HG03439 (cell line): ENCODE measurements at regions not wholly inside any gene's neighbourhood (a gene's known extent, or its start where the extent isn't known, plus 50 kb on each side); places are given as distances from the start of the nearest gene placed in this dataset.

Experiments
- ATAC-seq: cut with Tn5 transposase; IDR thresholded peaks from one replicate; pipeline ENCODE4 v1.9.1; 2021; ENCODE audit warnings: mild to moderate bottlenecking, moderate library complexity; ENCODE audit not compliant: unreplicated experiment

DNA sequence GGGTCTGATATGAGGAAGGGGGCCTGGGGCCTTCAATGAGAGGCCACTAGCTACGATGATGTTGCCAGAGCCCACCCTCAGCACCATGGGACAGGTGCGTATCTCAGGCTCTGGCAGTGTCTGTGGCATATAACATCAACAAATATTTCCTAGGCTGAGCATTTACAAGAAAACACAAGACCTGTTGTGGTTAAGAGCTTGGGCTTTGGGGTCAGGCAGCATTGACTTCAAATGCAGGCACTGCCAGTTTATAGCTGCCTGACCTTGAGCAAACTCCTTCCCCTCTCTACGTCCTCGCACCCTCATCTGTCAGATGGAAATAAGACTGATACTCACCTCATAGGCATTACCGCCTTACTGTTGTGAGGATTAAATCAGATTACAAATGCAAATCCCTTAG is 156.0 kb downstream of the KATNAL1 start:
- ATAC-seq, result no peak

DNA sequence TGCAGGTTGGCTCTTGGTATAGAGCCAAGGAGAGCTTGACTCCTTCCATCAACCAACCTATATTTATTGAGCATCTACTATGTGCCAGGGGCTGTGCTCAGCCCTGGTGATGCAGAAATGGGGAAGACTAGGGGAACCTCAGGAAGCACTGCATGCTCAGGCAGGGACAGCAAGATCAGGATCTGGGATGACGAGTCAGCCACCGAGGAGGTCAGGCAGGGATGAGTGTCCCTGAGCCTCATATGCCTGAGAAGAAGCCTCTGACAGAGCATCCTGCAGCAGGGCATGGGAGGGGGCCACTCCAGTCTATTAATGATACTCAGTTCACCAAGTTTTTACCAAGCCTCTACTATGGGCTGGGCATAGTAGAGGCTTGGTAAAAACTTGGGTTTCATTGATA is 158.1 kb downstream of the KATNAL1 start:
- no peak for ATAC-seq

DNA sequence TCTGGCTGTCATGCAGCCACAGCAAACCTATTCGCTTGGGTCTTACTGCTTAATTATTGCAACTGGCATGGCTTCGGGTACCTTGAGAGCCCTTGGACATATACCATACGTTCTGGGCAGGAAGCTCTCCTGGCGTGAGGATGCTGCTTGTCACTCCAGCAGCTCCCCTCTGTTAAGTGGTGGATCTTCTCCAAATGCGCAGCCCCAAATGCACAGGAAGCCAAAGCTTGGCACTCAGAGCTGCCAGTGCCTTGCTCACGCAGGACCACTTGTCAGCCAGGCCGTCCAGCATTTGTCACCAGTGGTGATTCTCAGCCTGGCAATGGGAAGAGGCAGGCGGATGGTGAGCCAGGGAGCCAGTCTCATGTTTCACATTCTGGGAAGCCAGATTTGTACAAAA is 158.6 kb downstream of the KATNAL1 start:
- ATAC-seq, result no peak

DNA sequence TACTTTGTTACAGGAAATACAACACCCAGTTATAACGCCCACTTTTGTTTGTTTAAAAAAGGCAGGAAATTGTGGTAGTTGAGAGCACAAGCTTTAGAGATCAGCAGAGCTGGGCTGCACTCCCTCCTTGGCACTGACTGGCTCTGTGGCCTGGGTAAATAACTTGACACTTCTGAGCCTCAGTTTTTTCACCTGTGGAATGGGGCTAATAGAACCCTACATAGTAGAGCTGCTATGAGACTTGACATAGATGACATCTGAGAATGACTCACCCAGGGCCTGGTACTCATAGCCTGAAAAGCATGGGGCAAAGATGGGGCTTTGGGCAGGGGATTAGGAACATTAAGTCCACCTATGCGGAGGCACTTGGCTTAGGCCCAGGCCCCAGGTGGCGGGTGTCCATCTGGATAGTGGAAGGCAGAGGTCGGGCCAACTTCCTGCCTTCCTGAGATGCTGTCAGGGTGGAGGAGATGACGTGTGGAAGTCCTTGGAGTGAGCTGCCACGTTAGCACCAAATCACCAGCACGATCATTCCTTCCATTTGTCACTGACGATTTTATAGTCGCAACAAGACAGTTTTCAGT is 159.1 kb downstream of the KATNAL1 start:
- ATAC-seq, result no peak

DNA sequence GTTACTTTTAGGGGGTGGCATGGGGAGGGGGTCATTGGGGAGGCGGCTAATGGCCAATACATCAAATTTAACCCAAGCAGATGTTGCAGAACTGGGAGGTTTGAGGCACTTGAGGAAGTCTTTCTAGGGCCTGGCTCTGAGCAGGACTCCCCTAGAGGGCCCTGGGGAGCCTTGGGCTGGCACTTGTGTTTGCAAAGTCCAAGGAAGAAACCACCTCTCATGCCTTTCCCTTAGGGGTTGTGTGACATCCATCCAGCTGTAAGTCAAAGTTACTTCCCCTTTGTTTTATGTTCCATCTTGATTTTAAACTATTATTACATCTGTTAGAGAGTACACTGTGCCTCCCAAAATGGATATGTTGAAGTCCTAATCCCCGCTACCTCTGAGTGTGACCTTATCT is 159.9 kb downstream of the KATNAL1 start:
- ATAC-seq, result no peak

DNA sequence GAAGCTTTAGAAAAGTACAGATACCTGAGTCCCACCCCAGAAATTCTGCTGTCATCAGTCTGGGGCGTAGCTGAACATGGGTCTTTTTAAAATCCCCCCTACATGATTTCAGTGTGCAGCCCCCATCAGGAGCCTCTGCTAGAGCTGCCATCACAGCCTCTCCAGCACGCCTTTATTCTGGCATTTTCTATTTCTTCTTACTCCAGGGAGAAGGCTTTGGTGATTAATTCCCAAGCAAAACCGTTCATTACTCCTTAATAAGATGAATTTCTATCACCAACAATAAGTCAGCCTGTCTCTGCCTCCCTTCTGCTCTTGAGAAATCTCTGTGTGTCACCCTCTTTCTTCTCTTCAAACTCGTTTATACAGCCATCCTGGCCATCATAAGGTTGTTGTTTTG is 160.3 kb downstream of the KATNAL1 start:
- ATAC-seq, result no peak

DNA sequence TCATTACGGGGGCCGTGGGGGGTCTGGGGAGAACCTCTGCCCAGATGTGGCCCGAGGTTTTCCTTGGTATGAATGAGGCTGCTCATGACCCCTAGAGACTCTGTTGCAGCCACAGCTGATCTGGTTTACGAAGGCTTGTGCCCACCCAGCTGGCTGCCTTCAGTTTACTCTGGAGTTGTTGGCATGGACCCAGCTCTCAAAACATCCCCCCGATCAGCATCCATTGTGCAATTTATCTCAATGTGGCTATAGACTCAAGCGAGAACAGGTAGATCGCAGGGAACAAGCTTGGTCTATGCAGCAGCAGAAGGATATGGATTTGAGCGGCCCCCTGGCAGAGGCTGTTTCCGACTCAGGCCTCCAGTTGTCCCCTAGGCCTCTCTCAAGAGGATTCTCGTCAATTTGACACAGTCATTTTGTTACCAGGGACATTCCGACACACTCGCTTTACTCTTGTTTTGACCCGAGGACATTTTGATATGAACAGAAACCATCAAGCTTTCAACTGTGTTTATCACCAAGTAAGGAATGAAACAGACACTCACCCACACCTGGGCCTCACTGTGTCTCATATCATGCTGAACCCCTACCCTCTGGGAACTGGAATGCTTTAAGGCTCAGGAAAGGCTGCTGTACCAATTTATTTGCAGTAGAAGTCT is 161.5 kb downstream of the KATNAL1 start:
- ATAC-seq, result peak; percentile 55

DNA sequence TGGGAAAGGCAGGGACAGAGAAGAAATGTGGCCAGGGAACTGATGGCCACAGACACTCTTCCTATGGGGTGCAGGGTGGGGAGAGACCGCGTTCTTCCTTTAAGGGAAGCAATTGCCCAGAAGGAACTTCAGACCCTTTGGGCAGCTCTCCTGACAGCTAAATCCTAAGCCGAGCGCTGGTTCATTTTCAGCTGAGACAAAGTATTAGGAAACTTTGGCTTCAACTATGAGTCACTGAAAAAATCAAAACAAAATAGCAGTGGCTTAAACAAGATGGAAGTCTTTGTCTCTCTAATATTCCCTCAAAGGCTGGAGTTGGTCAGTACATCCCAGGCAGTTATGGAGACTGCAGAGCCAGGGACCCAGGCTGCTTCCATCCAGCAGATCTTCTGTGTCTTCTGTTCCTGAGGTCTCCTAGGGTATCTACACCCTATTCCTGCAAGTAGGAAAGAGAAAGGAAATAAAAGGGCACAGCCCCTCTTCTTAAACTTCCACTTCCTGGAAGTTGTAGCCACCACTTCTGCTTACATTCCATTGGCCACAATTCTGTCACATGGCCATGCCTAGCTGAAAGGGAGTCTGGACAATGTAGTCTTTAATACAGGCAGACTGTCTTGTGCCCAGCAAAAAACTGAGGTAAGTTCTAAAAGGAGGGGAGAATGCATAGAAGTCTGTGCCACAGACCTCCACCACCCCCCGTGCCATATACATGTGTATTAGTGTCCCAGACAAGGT is 163.5 kb downstream of the KATNAL1 start:
- no peak for ATAC-seq

DNA sequence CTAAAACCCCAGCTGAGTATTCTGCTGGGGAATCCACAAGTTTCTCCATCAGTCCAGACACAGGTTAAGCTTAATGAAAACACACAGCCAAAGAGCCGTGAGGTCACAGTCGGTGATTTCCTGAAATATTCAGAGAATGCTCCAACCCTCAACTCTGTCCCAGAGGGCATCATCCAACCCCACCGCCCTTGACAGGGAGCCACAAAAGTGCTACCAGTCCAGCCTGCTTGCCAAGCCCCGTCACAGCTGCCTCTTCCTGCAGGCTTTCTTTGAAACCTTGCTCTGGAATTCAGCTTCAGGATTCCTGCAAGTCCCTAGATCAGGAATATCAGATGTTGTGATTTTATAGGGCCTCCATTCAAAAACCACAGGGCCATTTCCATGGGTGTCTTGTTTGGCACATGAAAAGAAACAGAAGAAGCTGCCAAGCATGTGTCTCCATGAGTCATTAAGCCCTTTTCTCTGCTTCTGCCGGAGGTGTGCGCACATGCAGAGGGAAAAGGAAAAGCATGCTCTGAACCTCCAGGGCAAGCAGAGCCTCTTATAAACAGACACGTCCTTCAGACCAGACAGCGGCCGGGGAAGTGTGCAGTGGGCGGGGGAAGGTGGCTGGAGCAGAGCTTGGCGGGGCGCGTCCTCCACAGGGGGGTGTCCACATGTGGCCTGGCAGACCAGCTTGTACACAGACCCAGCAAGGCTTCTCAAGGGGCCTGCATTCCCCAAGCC is 164.7 kb downstream of the KATNAL1 start:
- ATAC-seq, result no peak

DNA sequence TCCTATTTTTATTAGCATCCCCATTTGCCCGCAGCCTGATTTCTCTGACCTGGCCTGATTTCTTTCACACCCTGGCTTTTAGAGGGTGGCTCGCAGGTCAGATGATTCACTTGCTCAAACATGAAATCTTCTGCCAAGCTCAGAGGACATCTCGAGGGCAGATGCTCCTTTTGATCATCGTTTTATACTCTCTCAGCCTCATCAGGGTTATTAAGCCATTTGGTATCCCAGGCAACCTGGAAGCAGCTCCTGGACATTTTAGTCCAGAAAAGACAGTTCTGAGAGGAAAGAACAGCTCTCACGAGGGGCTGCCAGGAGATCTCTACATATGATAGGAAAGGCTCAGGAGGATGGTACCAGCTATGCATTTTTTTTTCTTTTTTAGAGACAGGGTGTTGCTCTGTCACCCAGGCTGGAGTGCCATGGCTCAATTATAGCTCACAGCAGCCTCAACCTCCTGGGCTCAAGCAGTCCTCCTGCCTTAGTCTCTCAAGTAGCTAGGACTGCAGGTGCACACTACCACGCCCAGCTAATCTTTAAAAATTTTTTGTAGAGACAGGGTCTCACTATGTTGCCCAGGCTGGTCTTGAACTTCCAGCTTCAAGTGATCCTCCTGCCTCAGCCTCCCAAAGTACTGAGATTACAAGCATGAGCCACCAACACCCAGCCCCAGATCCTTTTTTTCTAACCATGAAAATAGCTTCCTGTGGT is 165.4 kb downstream of the KATNAL1 start:
- no peak for ATAC-seq

DNA sequence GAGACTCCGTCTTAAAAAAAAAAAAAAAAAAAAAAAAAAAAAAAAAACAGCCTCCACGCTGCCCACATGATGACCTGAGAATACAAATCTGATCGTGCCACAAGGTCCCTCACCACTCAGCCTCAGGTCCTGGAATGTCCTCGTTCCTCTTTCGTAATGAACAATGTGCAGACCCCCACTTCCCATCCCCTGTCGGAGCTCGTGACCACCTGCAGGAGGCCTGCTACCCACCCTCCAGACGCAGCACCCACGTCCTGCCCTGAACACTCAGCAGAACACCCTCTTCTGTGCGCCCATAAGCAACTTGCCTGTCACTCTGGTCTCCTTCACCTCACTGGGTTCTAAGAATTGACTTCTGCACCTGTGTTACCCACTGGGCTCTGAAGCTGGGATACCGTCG is 166.4 kb downstream of the KATNAL1 start:
- no peak for ATAC-seq

DNA sequence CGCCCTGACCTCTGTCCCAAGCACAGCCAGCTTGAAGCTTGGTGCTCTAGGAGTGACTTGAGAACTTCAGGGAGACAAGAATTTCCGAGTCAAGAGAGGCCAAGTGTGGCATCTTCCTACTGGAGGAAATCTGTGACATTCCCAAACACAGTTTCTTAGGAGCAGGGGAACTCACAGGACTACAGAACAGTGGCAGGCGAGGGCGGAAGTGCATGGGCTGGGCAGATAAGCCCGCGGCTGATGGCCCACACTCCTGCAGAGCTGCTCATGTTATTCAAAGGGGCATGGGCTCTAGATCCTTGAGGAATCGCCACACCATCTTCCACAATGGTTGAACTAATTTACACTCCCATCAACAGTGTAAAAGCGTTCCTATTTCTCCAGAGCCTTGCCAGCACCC is 168.8 kb downstream of the KATNAL1 start:
- ATAC-seq, result no peak

DNA sequence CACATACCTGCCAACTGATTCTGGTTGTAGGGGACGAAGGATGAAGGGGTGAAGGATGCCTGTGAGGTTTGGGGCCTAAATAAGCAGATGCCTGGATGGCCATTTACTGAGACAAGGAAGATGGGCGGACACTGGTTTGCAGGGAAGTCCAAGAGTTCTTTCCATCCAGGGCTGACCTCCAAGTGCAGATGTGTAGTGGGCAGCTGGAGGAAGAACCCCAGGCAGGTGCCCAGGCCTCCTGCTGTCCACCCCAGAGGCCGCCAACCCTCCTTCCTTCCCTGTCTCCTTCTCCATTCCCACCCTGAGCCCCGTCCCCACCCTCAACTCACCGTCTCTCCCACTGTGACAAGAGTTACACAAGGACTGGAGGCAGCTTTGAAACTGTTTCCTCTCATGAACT is 171.5 kb downstream of the KATNAL1 start:
- ATAC-seq, result no peak

DNA sequence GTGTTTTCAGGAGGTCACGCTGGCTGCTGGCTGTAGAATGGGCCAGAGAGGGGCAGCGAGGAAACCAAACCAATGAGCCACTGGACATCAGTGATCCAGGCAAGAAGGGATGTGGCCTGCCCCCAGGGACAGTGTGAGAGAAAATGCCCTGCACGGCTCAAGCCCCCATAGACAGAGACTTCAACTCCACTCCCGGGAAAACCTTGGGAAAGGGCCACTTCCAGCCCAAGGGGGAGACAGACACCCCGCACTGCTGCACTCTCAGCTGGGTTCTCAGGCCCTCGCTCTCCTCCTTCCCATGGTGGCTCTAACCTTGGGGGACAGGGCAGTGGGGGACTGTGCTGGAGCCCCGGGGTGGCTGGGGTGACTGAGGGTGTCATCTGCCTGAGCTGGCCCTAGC is 172.0 kb downstream of the KATNAL1 start:
- no peak for ATAC-seq

DNA sequence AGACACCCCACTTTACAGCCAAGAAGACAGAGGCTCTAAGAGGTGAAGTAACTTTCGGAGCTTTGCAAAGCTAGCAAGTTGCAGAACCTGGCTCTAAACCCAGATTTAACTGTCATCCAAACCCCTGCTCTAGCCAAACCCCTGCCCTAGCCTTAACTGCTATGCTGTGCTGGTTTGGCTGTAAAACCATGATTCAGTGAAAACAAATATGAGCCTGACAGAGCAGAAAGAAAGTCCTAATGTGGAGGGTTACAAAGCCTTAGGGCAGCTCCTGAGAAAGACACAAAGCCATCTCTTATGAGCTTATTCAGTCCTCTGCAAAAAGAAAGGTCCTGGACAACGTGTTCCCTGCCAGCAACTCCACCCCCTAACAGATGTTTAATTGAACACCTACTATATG is 172.8 kb downstream of the KATNAL1 start:
- no peak for ATAC-seq

DNA sequence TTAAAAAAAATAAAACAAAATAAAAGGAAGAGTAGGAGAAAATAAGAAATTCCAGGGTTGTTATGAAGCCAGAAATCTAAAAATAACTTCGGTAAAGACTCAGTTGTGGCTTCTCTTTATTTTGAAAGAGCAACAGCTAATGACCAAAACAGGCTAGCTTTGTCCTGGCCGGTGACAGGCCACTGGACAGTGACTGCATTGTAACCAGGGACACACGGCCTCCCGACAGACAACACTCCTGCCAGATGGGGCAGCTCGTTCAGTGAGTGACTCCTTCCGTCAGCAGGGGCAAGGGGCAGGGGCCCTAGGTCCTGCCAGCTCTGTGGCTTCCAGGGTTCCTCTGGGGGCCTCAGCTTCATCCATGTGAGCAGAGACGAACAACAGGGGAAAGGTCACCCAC is 173.4 kb downstream of the KATNAL1 start:
- no peak for ATAC-seq

DNA sequence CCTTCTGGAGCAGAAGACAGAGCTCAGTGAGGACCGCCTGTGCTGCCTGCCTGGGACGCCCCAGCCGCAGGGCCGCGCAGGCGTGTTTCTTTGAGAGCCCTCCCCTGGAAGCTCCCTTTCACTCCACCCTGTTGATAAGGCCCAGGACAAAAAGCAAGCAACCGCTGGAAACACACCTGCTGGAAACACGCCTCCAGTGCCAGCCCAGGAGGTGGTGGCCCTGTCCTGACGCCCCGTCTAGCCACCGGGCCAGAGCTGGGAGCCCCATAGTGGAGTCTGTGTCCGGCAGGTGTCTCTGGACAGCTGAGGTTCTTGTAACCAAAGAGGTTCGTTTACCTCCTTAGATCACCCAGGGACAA is 173.8 kb downstream of the KATNAL1 start:
- ATAC-seq, result no peak

DNA sequence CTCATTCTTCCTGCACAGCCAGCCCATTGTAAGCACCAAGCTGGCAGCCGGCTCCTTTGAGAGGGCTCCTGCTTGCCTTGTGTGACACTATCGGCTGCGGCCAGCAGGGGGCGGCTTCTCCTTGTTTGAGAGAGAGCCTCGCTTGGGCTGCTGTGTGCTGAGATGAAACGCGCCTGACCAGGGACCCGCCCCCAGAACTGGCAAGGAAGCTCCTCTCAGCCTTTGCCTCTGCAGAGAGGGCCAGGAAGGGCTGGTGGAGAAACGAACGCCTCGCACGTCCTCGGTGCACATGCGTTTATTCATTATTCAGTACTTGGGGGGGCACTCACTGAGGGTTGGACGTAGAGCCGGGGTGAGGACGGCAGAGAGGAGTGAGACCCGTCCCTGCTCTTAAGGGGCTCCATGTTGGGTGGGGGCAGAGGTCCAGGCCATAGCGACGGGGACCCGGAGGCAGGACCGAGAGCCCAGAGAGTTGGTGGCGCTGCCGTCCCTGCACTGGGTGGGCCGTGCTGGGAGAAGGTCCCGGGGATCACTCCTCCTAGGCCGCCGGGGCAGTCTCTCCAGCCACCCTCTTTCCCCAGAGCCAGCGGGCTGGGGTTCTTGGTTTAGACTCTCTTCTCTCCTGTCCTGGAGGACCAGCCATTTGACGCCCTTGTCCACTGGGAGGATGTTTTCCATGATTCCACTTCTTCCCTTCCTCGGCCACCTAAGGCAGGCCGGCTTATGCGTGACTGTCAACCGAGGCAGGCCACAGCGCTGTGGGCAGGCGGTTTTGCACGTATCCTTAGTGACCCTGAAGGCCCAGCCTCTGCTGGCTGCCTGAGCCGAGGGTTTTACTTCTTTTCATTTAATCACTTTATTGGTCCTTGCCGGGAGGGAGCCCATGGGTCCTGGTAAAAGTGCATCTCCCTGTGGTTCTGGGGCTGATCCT is 174.5 kb downstream of the KATNAL1 start:
- peak; percentile 90 for ATAC-seq

DNA sequence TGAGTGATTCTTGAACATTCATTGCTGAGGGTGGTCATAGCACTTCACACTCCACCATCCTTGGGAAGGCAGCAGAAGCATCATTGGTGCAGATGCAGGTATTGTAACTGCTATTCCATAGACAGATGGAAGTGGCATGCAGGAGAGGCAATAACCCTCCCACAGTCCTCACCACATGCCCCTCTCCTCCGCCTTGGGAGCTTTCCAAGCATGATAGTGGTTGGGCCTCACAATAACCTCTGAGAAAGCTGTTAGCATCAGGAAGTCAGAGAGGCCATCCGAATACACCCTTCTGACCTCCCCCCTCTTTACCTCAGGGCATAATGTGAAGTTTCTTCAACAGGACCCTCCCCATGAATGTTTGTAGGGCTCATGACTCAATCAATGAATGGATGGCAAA is 177.9 kb downstream of the KATNAL1 start:
- no peak for ATAC-seq

DNA sequence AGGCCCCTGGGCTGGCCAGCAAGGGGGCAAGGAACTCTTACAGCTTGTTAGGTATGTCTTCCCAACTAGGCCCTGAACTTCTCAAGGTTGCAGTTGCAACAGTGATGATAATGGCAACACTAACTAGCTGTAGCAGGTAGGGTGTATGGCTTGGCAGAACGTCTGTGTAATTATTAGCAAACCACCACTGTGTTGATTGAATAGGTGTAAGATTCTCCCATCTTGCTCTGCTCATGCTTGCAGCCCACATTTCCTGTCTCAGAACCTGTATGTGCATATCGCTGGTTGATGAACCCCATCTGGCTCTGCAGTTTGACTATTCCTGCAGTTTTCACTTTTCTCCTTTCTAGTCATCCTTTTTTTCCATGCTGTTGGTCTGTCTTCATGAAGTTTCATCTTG is 178.8 kb downstream of the KATNAL1 start:
- ATAC-seq, result no peak
